ENCODE measurements at regions not wholly inside any gene's neighbourhood (a gene's known extent, or its start where the extent isn't known, plus 50 kb on each side); places are given as distances from the start of the nearest gene placed in this dataset.
A peak's percentile ranks its signal among the peaks of the same experiment; 100 is the strongest.

DNA sequence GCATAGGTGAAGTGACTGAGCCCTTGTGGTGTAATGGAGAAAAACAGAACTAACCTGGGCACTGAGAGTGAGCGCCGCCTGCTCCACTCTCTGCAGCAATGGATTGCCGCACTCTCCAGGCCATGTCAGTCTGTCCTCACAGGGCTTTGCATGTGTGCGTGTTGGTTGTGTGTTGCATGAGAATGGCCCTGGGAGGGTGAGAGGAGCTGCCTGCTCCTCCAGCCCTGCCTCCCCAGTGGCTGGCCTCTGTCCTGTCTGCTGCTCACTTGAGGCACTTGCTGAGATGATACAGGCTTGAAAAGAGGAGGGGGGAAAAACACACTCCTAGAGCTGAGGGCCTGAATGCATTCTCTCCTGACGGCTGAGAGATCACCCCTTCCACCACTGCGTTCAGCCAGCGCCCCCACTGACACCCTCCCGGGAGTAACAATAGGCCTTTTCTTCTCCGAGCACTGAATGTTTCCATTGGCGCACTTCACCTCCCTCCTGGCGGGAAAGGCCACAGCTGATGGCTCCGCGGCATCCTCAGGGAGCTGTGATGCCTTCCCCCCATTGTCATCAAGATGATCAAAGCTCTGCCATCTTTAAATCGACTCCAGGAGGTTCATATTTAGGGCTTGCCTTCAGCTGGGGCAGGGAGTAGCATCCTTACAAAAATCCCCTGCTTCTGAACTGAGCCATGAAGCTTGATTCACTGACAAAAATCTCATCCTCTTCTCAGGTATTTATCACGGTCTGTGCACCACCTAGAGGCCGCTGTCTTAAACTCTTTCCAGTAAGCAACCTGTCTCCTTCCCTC, 49.9 kb upstream of the DAPL1 start:
- TF ChIP-seq, protein P1, sequence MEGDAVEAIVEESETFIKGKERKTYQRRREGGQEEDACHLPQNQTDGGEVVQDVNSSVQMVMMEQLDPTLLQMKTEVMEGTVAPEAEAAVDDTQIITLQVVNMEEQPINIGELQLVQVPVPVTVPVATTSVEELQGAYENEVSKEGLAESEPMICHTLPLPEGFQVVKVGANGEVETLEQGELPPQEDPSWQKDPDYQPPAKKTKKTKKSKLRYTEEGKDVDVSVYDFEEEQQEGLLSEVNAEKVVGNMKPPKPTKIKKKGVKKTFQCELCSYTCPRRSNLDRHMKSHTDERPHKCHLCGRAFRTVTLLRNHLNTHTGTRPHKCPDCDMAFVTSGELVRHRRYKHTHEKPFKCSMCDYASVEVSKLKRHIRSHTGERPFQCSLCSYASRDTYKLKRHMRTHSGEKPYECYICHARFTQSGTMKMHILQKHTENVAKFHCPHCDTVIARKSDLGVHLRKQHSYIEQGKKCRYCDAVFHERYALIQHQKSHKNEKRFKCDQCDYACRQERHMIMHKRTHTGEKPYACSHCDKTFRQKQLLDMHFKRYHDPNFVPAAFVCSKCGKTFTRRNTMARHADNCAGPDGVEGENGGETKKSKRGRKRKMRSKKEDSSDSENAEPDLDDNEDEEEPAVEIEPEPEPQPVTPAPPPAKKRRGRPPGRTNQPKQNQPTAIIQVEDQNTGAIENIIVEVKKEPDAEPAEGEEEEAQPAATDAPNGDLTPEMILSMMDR (IDR thresholded peaks at IDR 0.05; ENCODE audit: low read depth, low read length) = peak; percentile 59
- TF ChIP-seq EZH2phosphoT487 (IDR thresholded peaks at IDR 0.05; ENCODE audit: low read depth) = no peak
